OCI-LY7 (cell line): ENCODE measurements at regions not wholly inside any gene's neighbourhood (a gene's known extent, or its start where the extent isn't known, plus 50 kb on each side); places are given as distances from the start of the nearest gene placed in this dataset.
"Not testable (repeated sequence)": the region's sequence is repeated elsewhere in the genome, so short reads cannot be mapped to it uniquely, and the experiment has no call there.

ENCODE experiments used
- CTCF ChIP-seq: fragments of 200-600 bp; sonication (generic); conservative IDR thresholded peaks from 2 replicates; pipeline ENCODE4 v1.5.1; 2014; ENCODE audit warnings: mild to moderate bottlenecking, antibody characterized with exemption, low read length, moderate library complexity, mixed read lengths
- EZH2phosphoT487 ChIP-seq: fragments of 200-600 bp; sonication (generic); IDR thresholded peaks from 2 replicates; pipeline ENCODE4 v1.6.1; 2018; ENCODE audit warnings: low read depth, borderline replicate concordance, mild to moderate bottlenecking, mixed run types, antibody characterized with exemption, low read length, moderate library complexity, mixed read lengths

GRCh38 chr5:14992751-14993458, 121.3 kb upstream of the ANKH start:
- not testable (repeated sequence) for TF ChIP-seq CTCF, EZH2phosphoT487
